ENCODE measurements at regions not wholly inside any gene's neighbourhood (a gene's known extent, or its start where the extent isn't known, plus 50 kb on each side); places are given as distances from the start of the nearest gene placed in this dataset.
A peak's percentile ranks its signal among the peaks of the same experiment; 100 is the strongest.
"Not testable (repeated sequence)": the region's sequence is repeated elsewhere in the genome, so short reads cannot be mapped to it uniquely, and the experiment has no call there.

DNA sequence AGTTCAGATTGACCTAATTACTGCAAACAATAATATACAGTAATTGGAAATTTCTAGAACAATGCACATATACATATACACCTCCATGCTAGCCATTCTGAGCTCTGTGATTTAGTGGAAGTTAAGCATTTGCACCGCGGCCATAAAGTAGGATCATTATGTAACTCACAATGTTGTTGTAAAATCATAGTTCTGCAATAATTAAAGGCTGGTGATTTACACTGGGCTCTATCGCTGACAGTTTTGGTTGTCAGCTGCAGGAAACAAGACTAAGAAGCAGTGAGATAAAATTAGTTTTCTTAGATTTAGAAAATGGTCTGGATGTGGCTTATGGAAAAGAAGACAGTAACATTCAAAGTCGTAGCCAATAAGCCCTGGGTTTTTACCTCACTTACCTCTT lies 776.3 kb downstream of the TMEM121 start:
- no peak overlapping the region for H3K27ac ChIP-seq
- TF ChIP-seq ZFX (IDR thresholded peaks at IDR 0.05; ENCODE audit: borderline replicate concordance), result no peak
- TF ChIP-seq, protein P1, sequence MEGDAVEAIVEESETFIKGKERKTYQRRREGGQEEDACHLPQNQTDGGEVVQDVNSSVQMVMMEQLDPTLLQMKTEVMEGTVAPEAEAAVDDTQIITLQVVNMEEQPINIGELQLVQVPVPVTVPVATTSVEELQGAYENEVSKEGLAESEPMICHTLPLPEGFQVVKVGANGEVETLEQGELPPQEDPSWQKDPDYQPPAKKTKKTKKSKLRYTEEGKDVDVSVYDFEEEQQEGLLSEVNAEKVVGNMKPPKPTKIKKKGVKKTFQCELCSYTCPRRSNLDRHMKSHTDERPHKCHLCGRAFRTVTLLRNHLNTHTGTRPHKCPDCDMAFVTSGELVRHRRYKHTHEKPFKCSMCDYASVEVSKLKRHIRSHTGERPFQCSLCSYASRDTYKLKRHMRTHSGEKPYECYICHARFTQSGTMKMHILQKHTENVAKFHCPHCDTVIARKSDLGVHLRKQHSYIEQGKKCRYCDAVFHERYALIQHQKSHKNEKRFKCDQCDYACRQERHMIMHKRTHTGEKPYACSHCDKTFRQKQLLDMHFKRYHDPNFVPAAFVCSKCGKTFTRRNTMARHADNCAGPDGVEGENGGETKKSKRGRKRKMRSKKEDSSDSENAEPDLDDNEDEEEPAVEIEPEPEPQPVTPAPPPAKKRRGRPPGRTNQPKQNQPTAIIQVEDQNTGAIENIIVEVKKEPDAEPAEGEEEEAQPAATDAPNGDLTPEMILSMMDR (IDR thresholded peaks at IDR 0.05), result no peak

DNA sequence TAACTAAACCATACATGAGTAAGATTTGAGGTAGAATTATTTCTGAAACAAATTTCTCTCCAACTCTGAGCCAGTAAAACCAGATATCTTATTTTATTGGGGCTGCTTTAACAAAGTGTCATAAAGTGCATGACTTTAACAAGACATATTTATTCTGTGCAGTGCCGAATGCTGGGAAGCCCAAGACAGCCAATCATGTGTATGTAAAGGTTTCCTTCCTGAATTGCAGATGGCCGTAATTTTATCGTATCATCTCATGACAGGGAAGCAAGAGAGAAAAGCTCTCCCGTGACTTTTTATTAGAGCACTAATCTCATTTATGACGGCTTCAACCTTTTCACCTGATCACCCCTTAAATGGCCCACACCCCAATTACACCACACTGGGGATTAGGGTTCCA lies 777.9 kb downstream of the TMEM121 start:
- no peak for TF ChIP-seq ZFX (IDR thresholded peaks at IDR 0.05; ENCODE audit: borderline replicate concordance)
- TF ChIP-seq, protein P1 (IDR thresholded peaks at IDR 0.05), result no peak
- H3K27ac ChIP-seq, result no peak overlapping the region

DNA sequence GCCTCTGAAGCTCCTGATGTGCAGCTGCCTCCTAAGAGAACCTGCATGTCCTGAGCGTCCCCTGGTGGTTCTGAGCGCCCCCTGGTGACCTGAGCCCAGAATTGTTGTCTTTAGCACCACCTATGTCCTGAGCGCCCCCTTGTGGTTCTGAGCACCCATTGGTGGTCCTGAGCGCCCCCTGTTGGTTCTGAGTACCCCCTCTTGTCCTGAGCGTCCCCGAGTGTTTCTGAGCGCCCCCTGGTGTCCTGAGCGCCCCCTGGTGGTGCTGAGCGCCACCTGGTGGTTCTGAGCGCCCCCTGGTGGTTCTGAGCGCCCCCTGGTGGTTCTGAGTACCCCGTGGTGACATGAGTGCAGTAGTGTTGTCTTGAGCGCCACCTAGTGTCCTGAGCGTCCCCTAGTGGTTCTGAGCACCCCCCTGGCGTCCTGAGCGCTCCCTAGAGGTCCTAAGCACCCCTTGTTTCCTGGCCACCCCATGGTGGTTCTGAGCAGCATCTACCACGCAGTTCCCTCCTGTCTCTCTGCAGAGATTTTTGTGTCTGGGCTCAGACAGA lies 782.5 kb downstream of the TMEM121 start:
- TF ChIP-seq, protein P1 (IDR thresholded peaks at IDR 0.05), result peak; percentile 93
- TF ChIP-seq ZFX (IDR thresholded peaks at IDR 0.05; ENCODE audit: borderline replicate concordance), result no peak
- no peak overlapping the region for H3K27ac ChIP-seq

DNA sequence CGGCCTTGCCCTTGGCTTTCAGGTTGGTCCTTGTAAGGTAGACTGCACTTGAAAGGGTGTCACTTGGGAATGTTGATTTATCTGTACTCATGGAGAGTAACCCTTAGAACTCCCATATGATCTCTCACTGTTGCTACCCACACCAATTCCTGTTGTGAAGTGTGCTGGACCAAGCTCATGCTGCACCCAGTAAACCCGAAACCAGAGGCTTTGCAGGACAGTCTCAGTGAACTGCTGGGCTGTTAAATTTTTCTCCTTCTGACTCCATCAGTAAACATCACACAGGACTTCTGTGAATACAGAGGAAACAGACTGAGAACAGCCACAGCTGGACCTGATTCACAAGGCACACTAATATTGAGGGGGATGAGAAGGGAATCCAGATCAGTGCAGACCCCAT lies 783.0 kb downstream of the TMEM121 start:
- TF ChIP-seq, protein P1 (IDR thresholded peaks at IDR 0.05), result no peak
- no peak for TF ChIP-seq ZFX (IDR thresholded peaks at IDR 0.05; ENCODE audit: borderline replicate concordance)
- H3K27ac ChIP-seq, result no peak overlapping the region

DNA sequence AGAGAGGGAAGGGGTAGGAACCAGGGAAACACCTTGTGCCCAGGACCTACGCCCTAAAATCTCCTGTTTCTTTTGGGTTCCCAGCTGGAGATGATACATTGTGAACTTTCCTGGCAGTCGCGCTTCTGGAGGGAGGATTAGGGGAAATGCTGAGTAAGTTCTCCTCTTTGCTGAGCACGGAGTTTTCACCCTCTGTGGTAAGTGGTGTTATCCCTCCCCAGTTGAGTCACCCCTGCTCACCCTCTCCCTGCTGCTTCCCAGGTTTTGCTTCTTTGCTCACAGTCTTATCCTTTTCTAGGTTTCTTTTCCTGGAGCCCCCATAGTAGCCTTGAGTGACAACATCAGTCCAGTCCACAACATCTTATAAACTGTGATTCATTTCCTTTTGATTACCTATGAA lies 789.1 kb downstream of the TMEM121 start:
- no peak for TF ChIP-seq ZFX (IDR thresholded peaks at IDR 0.05; ENCODE audit: borderline replicate concordance)
- TF ChIP-seq, protein P1 (IDR thresholded peaks at IDR 0.05), result no peak
- H3K27ac ChIP-seq, result no peak overlapping the region

DNA sequence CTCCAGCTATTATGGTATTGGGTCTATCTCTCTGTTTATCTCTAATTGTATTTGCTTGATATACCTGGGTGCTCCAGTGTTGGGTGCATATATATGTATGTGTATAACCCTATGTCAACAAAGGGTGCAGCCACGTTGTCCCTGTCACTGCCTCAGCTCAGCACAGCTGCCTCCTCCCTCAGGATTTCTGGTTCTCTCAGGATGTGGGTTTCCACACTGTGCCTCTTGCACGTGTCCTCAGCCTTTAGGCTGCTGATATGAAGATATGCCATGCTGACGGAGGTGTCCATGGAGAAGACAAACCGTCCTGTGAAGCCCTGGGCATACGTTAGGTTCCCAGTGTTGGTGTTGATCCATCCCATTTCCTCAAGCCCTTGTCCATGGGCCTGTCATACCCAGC lies 791.2 kb downstream of the TMEM121 start:
- no peak overlapping the region for H3K27ac ChIP-seq
- no peak for TF ChIP-seq ZFX (IDR thresholded peaks at IDR 0.05; ENCODE audit: borderline replicate concordance)
- TF ChIP-seq, protein P1 (IDR thresholded peaks at IDR 0.05), result no peak

DNA sequence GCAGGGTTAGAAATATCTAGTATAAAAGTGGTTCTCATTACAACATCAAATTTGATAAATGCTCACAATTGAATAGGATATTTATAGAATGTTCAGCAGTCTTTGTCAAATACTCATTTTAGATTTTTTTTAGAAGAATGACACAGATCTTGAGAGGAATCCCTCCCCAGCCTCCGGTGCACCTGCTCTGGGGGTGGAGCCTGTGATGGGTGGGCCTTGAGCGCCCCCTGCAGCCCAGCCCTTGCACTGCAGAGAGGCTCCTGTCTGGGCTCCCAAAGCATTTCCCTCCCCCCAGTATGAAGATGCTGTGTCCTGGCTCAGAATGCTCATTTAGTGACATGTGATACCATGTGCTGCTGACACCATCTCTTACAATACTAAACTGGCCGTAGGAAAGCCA lies 792.3 kb downstream of the TMEM121 start:
- H3K27ac ChIP-seq, result no peak overlapping the region
- TF ChIP-seq, protein P1 (IDR thresholded peaks at IDR 0.05), result peak; percentile 77
- TF ChIP-seq ZFX (IDR thresholded peaks at IDR 0.05; ENCODE audit: borderline replicate concordance), result no peak

DNA sequence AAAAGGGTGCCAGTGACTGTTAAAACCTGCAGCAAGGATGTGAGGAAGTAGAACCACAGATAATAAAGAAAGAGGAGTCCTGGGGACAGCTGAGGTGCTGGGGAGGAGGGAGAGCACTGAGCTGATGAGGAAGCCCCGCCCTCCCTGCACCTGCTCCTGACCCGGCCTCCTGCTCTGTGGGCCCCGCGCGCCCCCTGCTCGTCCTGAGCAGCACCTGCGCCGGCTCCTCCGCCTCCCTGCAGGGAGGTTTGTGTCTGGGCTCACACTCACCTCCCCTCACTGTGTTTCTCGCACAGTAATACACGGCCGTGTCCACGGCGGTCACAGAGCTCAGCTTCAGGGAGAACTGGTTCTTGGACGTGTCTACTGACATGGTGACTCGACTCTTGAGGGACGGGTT lies 797.6 kb downstream of the TMEM121 start:
- H3K27ac ChIP-seq, result not testable (repeated sequence)

Data from 22Rv1 (cell line).